ENCODE measurements at regions not wholly inside any gene's neighbourhood (a gene's known extent, or its start where the extent isn't known, plus 50 kb on each side); places are given as distances from the start of the nearest gene placed in this dataset.

GRCh38 chr3:13139471-13140065 lies 66.3 kb upstream of the IQSEC1 start:
- TF ChIP-seq CTCF (conservative IDR thresholded peaks at IDR 0.05; ENCODE audit: low read length), result no peak
- TF ChIP-seq EZH2phosphoT487 (IDR thresholded peaks at IDR 0.05; ENCODE audit: borderline replicate concordance, low read depth, low read length), result no peak

Data from OCI-LY7 (cell line).